ENCODE measurements at regions not wholly inside any gene's neighbourhood (a gene's known extent, or its start where the extent isn't known, plus 50 kb on each side); places are given as distances from the start of the nearest gene placed in this dataset.
"Not testable (repeated sequence)": the region's sequence is repeated elsewhere in the genome, so short reads cannot be mapped to it uniquely, and the experiment has no call there.

- H2AFZ ChIP-seq (ENCODE audit: low read depth, low read length): no peak overlapping the region
- H3K4me3 ChIP-seq (ENCODE audit: low read length): no peak overlapping the region
- H3K27me3 ChIP-seq (ENCODE audit: insufficient read depth, low read length): no peaks in the 10 kb centered on the region
- H3K36me3 ChIP-seq (ENCODE audit: insufficient read depth, low read length): no peaks in the 10 kb centered on the region
- no peaks in the 10 kb centered on the region for H3K4me1 ChIP-seq (ENCODE audit: insufficient read depth, low read length)
- H3K9me3 ChIP-seq (ENCODE audit: low read length): no peaks in the 10 kb centered on the region
These were observed 306.4 kb downstream of the RPS6KC1 start for GRCh38 chr1:213357403-213357802.

- not testable (repeated sequence) for H3K4me1 ChIP-seq (ENCODE audit: insufficient read depth, low read length); H3K36me3 ChIP-seq (ENCODE audit: insufficient read depth, low read length); H3K4me3 ChIP-seq (ENCODE audit: low read length); H2AFZ ChIP-seq (ENCODE audit: low read depth, low read length); H3K9me3 ChIP-seq (ENCODE audit: low read length); H3K27me3 ChIP-seq (ENCODE audit: insufficient read depth, low read length)
These were observed 307.3 kb downstream of the RPS6KC1 start for GRCh38 chr1:213358368-213358767.

- no peak overlapping the region for H2AFZ ChIP-seq (ENCODE audit: low read depth, low read length)
- H3K36me3 ChIP-seq (ENCODE audit: insufficient read depth, low read length): no peaks in the 10 kb centered on the region
- H3K27me3 ChIP-seq (ENCODE audit: insufficient read depth, low read length): no peaks in the 10 kb centered on the region
- H3K9me3 ChIP-seq (ENCODE audit: low read length): no peaks in the 10 kb centered on the region
- H3K4me3 ChIP-seq (ENCODE audit: low read length): no peak overlapping the region
- H3K4me1 ChIP-seq (ENCODE audit: insufficient read depth, low read length): no peaks in the 10 kb centered on the region
These were observed 311.6 kb downstream of the RPS6KC1 start for GRCh38 chr1:213362598-213362997.

- H2AFZ ChIP-seq (ENCODE audit: low read depth, low read length): no peak overlapping the region
- H3K36me3 ChIP-seq (ENCODE audit: insufficient read depth, low read length): no peaks in the 10 kb centered on the region
- H3K4me3 ChIP-seq (ENCODE audit: low read length): no peak overlapping the region
- H3K27me3 ChIP-seq (ENCODE audit: insufficient read depth, low read length): no peaks in the 10 kb centered on the region
- no peaks in the 10 kb centered on the region for H3K9me3 ChIP-seq (ENCODE audit: low read length)
- no peaks in the 10 kb centered on the region for H3K4me1 ChIP-seq (ENCODE audit: insufficient read depth, low read length)
These were observed 315.2 kb downstream of the RPS6KC1 start for GRCh38 chr1:213366141-213366831.

GRCh38 chr1:213369465-213369864, 318.4 kb downstream of the RPS6KC1 start:
- peaks cover 2% of the 10 kb centered on the region for H3K4me1 ChIP-seq (ENCODE audit: insufficient read depth, low read length)
- no peaks in the 10 kb centered on the region for H3K36me3 ChIP-seq (ENCODE audit: insufficient read depth, low read length)
- no peak overlapping the region for H2AFZ ChIP-seq (ENCODE audit: low read depth, low read length)
- H3K27me3 ChIP-seq (ENCODE audit: insufficient read depth, low read length): no peaks in the 10 kb centered on the region
- no peak overlapping the region for H3K4me3 ChIP-seq (ENCODE audit: low read length)
- H3K9me3 ChIP-seq (ENCODE audit: low read length): no peaks in the 10 kb centered on the region

- H3K4me3 ChIP-seq (ENCODE audit: low read length): no peak overlapping the region
- H3K4me1 ChIP-seq (ENCODE audit: insufficient read depth, low read length): peaks cover 2% of the 10 kb centered on the region
- no peaks in the 10 kb centered on the region for H3K27me3 ChIP-seq (ENCODE audit: insufficient read depth, low read length)
- H2AFZ ChIP-seq (ENCODE audit: low read depth, low read length): no peak overlapping the region
- no peaks in the 10 kb centered on the region for H3K9me3 ChIP-seq (ENCODE audit: low read length)
- H3K36me3 ChIP-seq (ENCODE audit: insufficient read depth, low read length): no peaks in the 10 kb centered on the region
These were observed 319.5 kb downstream of the RPS6KC1 start for GRCh38 chr1:213370523-213370922.

- Histone ChIP-seq H3K4me3 (ENCODE audit: low read length) (no peak overlapping the region), H3K27me3 (ENCODE audit: insufficient read depth, low read length) (no peaks in the 10 kb centered on the region), H3K9me3 (ENCODE audit: low read length) (no peaks in the 10 kb centered on the region), H3K36me3 (ENCODE audit: insufficient read depth, low read length) (no peaks in the 10 kb centered on the region), H3K4me1 (ENCODE audit: insufficient read depth, low read length) (peaks cover 2% of the 10 kb centered on the region), H2AFZ (ENCODE audit: low read depth, low read length) (no peak overlapping the region)
These were observed 320.4 kb downstream of the RPS6KC1 start for GRCh38 chr1:213371525-213371846.

- Histone ChIP-seq H3K4me3 (ENCODE audit: low read length) (no peak overlapping the region), H3K4me1 (ENCODE audit: insufficient read depth, low read length) (peaks cover 2% of the 10 kb centered on the region), H3K9me3 (ENCODE audit: low read length) (no peaks in the 10 kb centered on the region), H2AFZ (ENCODE audit: low read depth, low read length) (no peak overlapping the region), H3K27me3 (ENCODE audit: insufficient read depth, low read length) (no peaks in the 10 kb centered on the region), H3K36me3 (ENCODE audit: insufficient read depth, low read length) (no peaks in the 10 kb centered on the region)
These were observed 321.0 kb downstream of the RPS6KC1 start for GRCh38 chr1:213371847-213372619.

GRCh38 chr1:213374369-213374768, 323.3 kb downstream of the RPS6KC1 start:
- H3K9me3 ChIP-seq (ENCODE audit: low read length): no peaks in the 10 kb centered on the region

GRCh38 chr1:213375002-213375401, 324.0 kb downstream of the RPS6KC1 start:
- no peak overlapping the region for H2AFZ ChIP-seq (ENCODE audit: low read depth, low read length)
- H3K36me3 ChIP-seq (ENCODE audit: insufficient read depth, low read length): no peaks in the 10 kb centered on the region
- H3K27me3 ChIP-seq (ENCODE audit: insufficient read depth, low read length): no peaks in the 10 kb centered on the region
- no peak overlapping the region for H3K4me3 ChIP-seq (ENCODE audit: low read length)
- no peaks in the 10 kb centered on the region for H3K9me3 ChIP-seq (ENCODE audit: low read length)
- H3K4me1 ChIP-seq (ENCODE audit: insufficient read depth, low read length): peaks cover 2% of the 10 kb centered on the region

More at GRCh38 chr1:213374369-213374768, 323.3 kb downstream of the RPS6KC1 start:
- no peak overlapping the region for H3K4me3 ChIP-seq (ENCODE audit: low read length)
- no peak overlapping the region for H2AFZ ChIP-seq (ENCODE audit: low read depth, low read length)
- no peaks in the 10 kb centered on the region for H3K36me3 ChIP-seq (ENCODE audit: insufficient read depth, low read length)
- peaks cover 2% of the 10 kb centered on the region for H3K4me1 ChIP-seq (ENCODE audit: insufficient read depth, low read length)
- H3K27me3 ChIP-seq (ENCODE audit: insufficient read depth, low read length): no peaks in the 10 kb centered on the region

GRCh38 chr1:213376862-213377372, 325.9 kb downstream of the RPS6KC1 start:
- Histone ChIP-seq H2AFZ (ENCODE audit: low read depth, low read length) (no peak overlapping the region), H3K4me1 (ENCODE audit: insufficient read depth, low read length) (no peaks in the 10 kb centered on the region), H3K27me3 (ENCODE audit: insufficient read depth, low read length) (no peaks in the 10 kb centered on the region), H3K36me3 (ENCODE audit: insufficient read depth, low read length) (no peaks in the 10 kb centered on the region), H3K4me3 (ENCODE audit: low read length) (no peak overlapping the region), H3K9me3 (ENCODE audit: low read length) (no peaks in the 10 kb centered on the region)

- H3K4me3 ChIP-seq (ENCODE audit: low read length): no peak overlapping the region
- H3K9me3 ChIP-seq (ENCODE audit: low read length): no peaks in the 10 kb centered on the region
- no peaks in the 10 kb centered on the region for H3K27me3 ChIP-seq (ENCODE audit: insufficient read depth, low read length)
- H2AFZ ChIP-seq (ENCODE audit: low read depth, low read length): no peak overlapping the region
- H3K36me3 ChIP-seq (ENCODE audit: insufficient read depth, low read length): no peaks in the 10 kb centered on the region
- H3K4me1 ChIP-seq (ENCODE audit: insufficient read depth, low read length): no peaks in the 10 kb centered on the region
These were observed 329.8 kb downstream of the RPS6KC1 start for GRCh38 chr1:213380865-213381264.

- no peaks in the 10 kb centered on the region for H3K27me3 ChIP-seq (ENCODE audit: insufficient read depth, low read length)
- H3K36me3 ChIP-seq (ENCODE audit: insufficient read depth, low read length): no peaks in the 10 kb centered on the region
- no peak overlapping the region for H3K4me3 ChIP-seq (ENCODE audit: low read length)
- H2AFZ ChIP-seq (ENCODE audit: low read depth, low read length): no peak overlapping the region
- no peaks in the 10 kb centered on the region for H3K9me3 ChIP-seq (ENCODE audit: low read length)
- H3K4me1 ChIP-seq (ENCODE audit: insufficient read depth, low read length): no peaks in the 10 kb centered on the region
These were observed 330.6 kb downstream of the RPS6KC1 start for GRCh38 chr1:213381572-213382084.

Data from neuron (in vitro differentiated cells).